GM23338 (cell line): ENCODE measurements at regions not wholly inside any gene's neighbourhood (a gene's known extent, or its start where the extent isn't known, plus 50 kb on each side); places are given as distances from the start of the nearest gene placed in this dataset.

Experiments
- ATAC-seq: fragments of 200-7000 bp; cut with Tn5 transposase; 3 replicates; pipeline ENCODE4 v1.9.1; 2020
- DNase-seq: peaks from one replicate; pipeline ENCODE4 v3.0.0-alpha.2; 2015; ENCODE audit warnings: low spot score
- H2AFZ ChIP-seq: fragments of 200-600 bp; sonication (generic); 2 replicates; pipeline ENCODE4 v1.8.0; 2016; ENCODE audit warnings: antibody characterized with exemption, mild to moderate bottlenecking, moderate library complexity
- H3F3A ChIP-seq: fragments of 200-600 bp; sonication (generic); replicated peaks from 2 replicates; pipeline ENCODE4 v1.8.0; 2017; ENCODE audit warnings: antibody characterized with exemption, mixed run types, low read depth
- H3K27ac ChIP-seq: fragments of 200-600 bp; sonication (generic); 2 replicates; pipeline ENCODE4 v1.6.1; 2016; ENCODE audit warnings: low read depth
- H3K27me3 ChIP-seq: fragments of 200-600 bp; sonication (generic); 2 replicates; pipeline ENCODE4 v1.8.0; 2016; ENCODE audit warnings: mild to moderate bottlenecking, mixed run types, moderate library complexity; ENCODE audit not compliant: insufficient read depth
- H3K36me3 ChIP-seq: fragments of 200-600 bp; sonication (generic); 2 replicates; pipeline ENCODE4 v1.8.0; 2016; ENCODE audit warnings: mild to moderate bottlenecking; ENCODE audit not compliant: insufficient read depth
- H3K4me1 ChIP-seq: fragments of 200-600 bp; sonication (generic); 2 replicates; pipeline ENCODE4 v1.8.0; 2016; ENCODE audit warnings: mild to moderate bottlenecking, moderate library complexity; ENCODE audit not compliant: insufficient read depth
- H3K4me2 ChIP-seq: fragments of 200-600 bp; sonication (generic); 2 replicates; pipeline ENCODE4 v1.7.1; 2017; ENCODE audit warnings: mixed run types
- H3K4me3 ChIP-seq: fragments of 200-600 bp; sonication (generic); 2 replicates; pipeline ENCODE4 v1.6.1; 2016; ENCODE audit warnings: mixed run types
- H3K79me2 ChIP-seq: fragments of 200-600 bp; sonication (generic); replicated peaks from 2 replicates; pipeline ENCODE4 v1.8.0; 2017; ENCODE audit warnings: mild to moderate bottlenecking; ENCODE audit not compliant: insufficient read depth
- H3K9me2 ChIP-seq: fragments of 200-600 bp; sonication (generic); 2 replicates; pipeline ENCODE4 v1.8.0; 2017; ENCODE audit not compliant: insufficient read depth
- H4K20me1 ChIP-seq: fragments of 200-600 bp; sonication (generic); replicated peaks from 2 replicates; pipeline ENCODE4 v1.8.0; 2017; ENCODE audit warnings: mild to moderate bottlenecking; ENCODE audit not compliant: insufficient read depth
- H3K27ac Mint-ChIP-seq: 2 replicates; pipeline ENCODE4 v1.8.0; 2020; ENCODE audit warnings: inconsistent platforms, mild to moderate bottlenecking, moderate library complexity, mixed read lengths
- H3K27me3 Mint-ChIP-seq: 3 replicates; pipeline ENCODE4 v1.8.0; 2022; ENCODE audit warnings: low read depth, mild to moderate bottlenecking, moderate library complexity, mixed read lengths, inconsistent platforms; ENCODE audit not compliant: insufficient read depth, poor library complexity
- H3K36me3 Mint-ChIP-seq: 3 replicates; pipeline ENCODE4 v1.8.0; 2021; ENCODE audit warnings: low read depth, mild to moderate bottlenecking, inconsistent platforms, moderate library complexity, mixed read lengths
- H3K4me1 Mint-ChIP-seq: 3 replicates; pipeline ENCODE4 v1.8.0; 2020; ENCODE audit warnings: mild to moderate bottlenecking, inconsistent platforms, mixed read lengths
- H3K4me3 Mint-ChIP-seq: 3 replicates; pipeline ENCODE4 v1.8.0; 2021; ENCODE audit warnings: moderate library complexity, mild to moderate bottlenecking, inconsistent platforms, mixed read lengths
- H3K9me3 Mint-ChIP-seq: 3 replicates; pipeline ENCODE4 v1.8.0; 2020; ENCODE audit warnings: moderate library complexity, mild to moderate bottlenecking, inconsistent platforms, mixed read lengths
- CREB1 ChIP-seq: fragments of 250-450 bp; sonication (Bioruptor Pico); IDR thresholded peaks from 2 replicates; pipeline ENCODE4 v1.5.0; 2020; ENCODE audit warnings: low read depth, mild to moderate bottlenecking, moderate library complexity
- CTCF ChIP-seq, 2 experiments: fragments of 200-600 bp in 1 of 2; sonication (generic) in 1 of 2; conservative IDR thresholded peaks; 2 replicates each; pipeline versions ENCODE4 v1.5.1 to v1.6.1; 2016 to 2017; ENCODE audit warnings: antibody characterized with exemption in 2 of 2, low read depth in 2 of 2, mild to moderate bottlenecking in 2 of 2, moderate library complexity in 1 of 2
- EZH2phosphoT487 ChIP-seq: fragments of 200-600 bp; sonication (generic); IDR thresholded peaks from one replicate; pipeline ENCODE4 v1.8.1; 2018; ENCODE audit warnings: antibody characterized with exemption; ENCODE audit not compliant: unreplicated experiment
- JUNB ChIP-seq: IDR thresholded peaks from one replicate; pipeline ENCODE4 v1.6.1; 2016; ENCODE audit warnings: antibody characterized with exemption; ENCODE audit not compliant: unreplicated experiment
- POLR2AphosphoS5 ChIP-seq: IDR thresholded peaks from 2 replicates; pipeline ENCODE4 v1.6.1; 2016; ENCODE audit warnings: antibody characterized with exemption, low read depth
- ZNF462 ChIP-seq: fragments of 250-450 bp; sonication (Bioruptor Pico); IDR thresholded peaks from 2 replicates; pipeline ENCODE4 v1.5.0; 2020; ENCODE audit warnings: mild to moderate bottlenecking, moderate library complexity
- TF ChIP-seq, protein P1 (sequence below): IDR thresholded peaks from 2 replicates; pipeline ENCODE4 v1.6.1; 2016; ENCODE audit warnings: antibody characterized with exemption

DNA sequence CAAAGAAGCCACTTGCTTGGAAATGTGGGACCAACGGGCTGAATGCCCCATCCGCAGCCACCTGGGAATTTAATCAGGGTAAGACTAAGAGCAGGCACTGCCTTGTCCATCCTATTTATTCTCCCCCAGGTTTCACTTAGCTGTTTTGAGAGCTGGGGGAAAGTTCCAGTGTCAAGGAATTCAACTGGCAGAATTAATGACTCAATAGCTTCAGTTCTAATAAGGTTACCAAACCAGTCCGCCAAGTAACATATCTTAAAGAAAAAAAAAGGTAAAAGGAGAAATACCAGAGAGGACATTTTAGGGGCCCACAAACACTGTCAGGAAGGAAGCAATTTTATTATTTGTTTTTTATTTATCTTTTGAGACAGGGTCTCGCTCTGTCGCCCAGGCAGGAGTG, 157.6 kb upstream of the SOD1 start (continued):
- TF ChIP-seq ZNF462: no peak

- H3K27me3 Mint-ChIP-seq: peaks cover 6% of the 10 kb centered on the region
- Histone ChIP-seq H3F3A (no peaks in the 10 kb centered on the region), H3K4me2 (no peak overlapping the region), H3K27me3 (no peaks in the 10 kb centered on the region), H3K79me2 (peaks cover 10% of the 10 kb centered on the region), H3K27ac (no peak overlapping the region), H3K9me2 (no peaks in the 10 kb centered on the region), H3K4me1 (peaks cover 18% of the 10 kb centered on the region), H3K4me3 (no peak overlapping the region), H2AFZ (no peak overlapping the region), H4K20me1 (no peaks in the 10 kb centered on the region), H3K36me3 (no peaks in the 10 kb centered on the region)
- ATAC-seq: no peak
- no peak overlapping the region for H3K4me3 Mint-ChIP-seq
- H3K27ac Mint-ChIP-seq: no peak overlapping the region
- H3K36me3 Mint-ChIP-seq: no peaks in the 10 kb centered on the region
- DNase-seq: no peak
- H3K4me1 Mint-ChIP-seq: peaks cover 17% of the 10 kb centered on the region; the same call in 2 of the 3 replicates
- H3K9me3 Mint-ChIP-seq: no peaks in the 10 kb centered on the region
- TF ChIP-seq JUNB (no peak), CTCF (conservative IDR thresholded peaks at IDR 0.05; ENCODE audit: low read depth in 2 of 2) (no peak), ZNF462 (no peak), POLR2AphosphoS5 (no peak), CREB1 (CRISPR knock-in tag) (no peak), EZH2phosphoT487 (no peak)
- TF ChIP-seq, protein P1, sequence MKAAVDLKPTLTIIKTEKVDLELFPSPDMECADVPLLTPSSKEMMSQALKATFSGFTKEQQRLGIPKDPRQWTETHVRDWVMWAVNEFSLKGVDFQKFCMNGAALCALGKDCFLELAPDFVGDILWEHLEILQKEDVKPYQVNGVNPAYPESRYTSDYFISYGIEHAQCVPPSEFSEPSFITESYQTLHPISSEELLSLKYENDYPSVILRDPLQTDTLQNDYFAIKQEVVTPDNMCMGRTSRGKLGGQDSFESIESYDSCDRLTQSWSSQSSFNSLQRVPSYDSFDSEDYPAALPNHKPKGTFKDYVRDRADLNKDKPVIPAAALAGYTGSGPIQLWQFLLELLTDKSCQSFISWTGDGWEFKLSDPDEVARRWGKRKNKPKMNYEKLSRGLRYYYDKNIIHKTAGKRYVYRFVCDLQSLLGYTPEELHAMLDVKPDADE: no peak
Observed at GRCh38 chr21:31500982-31501381, 156.9 kb upstream of the TIAM1 start.
